ENCODE measurements at regions not wholly inside any gene's neighbourhood (a gene's known extent, or its start where the extent isn't known, plus 50 kb on each side); places are given as distances from the start of the nearest gene placed in this dataset.

DNA sequence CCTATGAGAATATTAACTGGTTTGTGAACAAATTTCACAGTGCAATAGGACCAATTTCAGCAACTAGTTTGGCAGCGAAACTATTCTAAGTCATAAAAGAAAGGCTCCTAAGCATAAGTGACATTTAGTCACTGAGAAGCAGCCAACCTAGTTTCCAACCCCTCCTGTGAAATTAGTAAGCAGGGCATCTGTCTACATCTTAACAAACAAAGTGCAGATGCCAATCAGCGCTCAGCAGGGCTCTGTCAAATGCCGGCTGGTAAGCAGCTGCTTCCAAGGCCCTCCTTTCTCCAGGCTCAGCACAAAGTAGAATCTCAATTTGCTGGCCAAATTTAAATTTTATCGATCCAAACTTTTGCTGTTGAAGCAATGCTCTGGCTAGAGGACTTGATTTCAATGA lies 124.7 kb downstream of the ICOS start:
- H3K4me3 ChIP-seq (ENCODE audit: low read length): no peak overlapping the region
- DNase-seq (ENCODE audit: low read depth): no peak
- TF ChIP-seq CTCF (conservative IDR thresholded peaks at IDR 0.05; ENCODE audit: low read length): no peak

GRCh38 chr2:204064119-204064518 lies 127.6 kb downstream of the ICOS start:
- no peak for DNase-seq (ENCODE audit: low read depth)
- no peak for TF ChIP-seq CTCF (conservative IDR thresholded peaks at IDR 0.05; ENCODE audit: low read length)
- no peak overlapping the region for H3K4me3 ChIP-seq (ENCODE audit: low read length)

DNA sequence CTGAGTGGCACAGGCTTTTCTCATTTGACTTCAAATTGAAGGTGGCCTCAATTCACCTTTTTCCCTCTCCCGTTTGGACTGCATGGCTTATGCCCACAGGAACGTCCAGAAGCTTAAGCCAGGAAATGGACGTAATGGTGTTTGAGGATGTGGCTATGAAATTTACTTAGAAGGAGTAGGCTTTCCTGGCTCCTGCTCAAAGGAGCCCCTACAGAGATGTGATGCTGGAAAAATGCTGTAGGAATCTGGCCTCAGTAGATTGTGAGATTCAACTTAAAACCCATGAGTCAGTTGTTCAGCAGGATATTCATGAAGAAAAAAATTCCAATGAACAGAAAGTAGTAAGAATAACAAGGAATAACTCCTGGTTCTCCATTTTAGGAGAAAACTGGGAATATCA lies 129.0 kb downstream of the ICOS start:
- DNase-seq (ENCODE audit: low read depth): no peak
- no peak overlapping the region for H3K4me3 ChIP-seq (ENCODE audit: low read length)
- TF ChIP-seq CTCF (conservative IDR thresholded peaks at IDR 0.05; ENCODE audit: low read length): no peak

DNA sequence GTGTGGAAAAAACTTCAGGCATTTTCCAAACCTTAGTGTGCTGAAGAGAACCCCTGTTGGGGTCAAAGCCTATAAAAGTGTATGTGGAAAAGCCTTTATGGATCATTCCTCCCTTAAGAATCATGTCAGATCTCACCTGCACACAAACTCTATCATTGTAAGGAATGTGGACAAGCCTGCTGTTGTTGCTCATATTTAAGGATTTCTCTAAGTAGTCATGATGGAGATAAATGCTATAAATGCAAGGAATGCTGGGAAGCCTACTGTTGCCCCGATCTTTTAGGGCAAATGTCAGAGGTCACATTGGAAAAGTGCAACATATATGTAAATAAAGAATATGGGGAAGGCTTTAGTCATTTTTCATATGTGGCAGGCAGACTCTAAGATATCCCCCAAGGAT lies 129.5 kb downstream of the ICOS start:
- no peak for TF ChIP-seq CTCF (conservative IDR thresholded peaks at IDR 0.05; ENCODE audit: low read length)
- H3K4me3 ChIP-seq (ENCODE audit: low read length): no peak overlapping the region
- no peak for DNase-seq (ENCODE audit: low read depth)

DNA sequence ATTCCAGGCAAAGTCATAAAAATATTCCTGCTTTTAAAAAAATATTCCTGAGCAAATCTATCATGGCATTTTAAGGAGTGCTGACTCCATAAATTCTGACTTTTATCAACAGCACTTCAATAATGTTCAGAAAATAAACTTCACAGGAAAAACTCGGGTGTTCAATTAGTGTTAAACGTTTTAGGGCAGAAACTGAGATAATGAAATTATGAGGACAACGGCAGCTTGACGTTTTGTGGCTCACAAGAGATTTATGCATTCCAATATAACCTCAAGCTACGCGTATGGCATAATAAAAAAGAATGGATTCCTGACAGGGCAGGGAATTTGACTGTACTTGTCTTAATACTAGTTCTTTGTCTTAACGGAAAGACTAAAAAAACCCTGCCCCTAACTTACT lies 133.2 kb downstream of the ICOS start:
- TF ChIP-seq CTCF (conservative IDR thresholded peaks at IDR 0.05; ENCODE audit: low read length): no peak
- H3K4me3 ChIP-seq (ENCODE audit: low read length): no peak overlapping the region
- DNase-seq (ENCODE audit: low read depth): no peak

GRCh38 chr2:204072443-204073324 lies 136.1 kb downstream of the ICOS start:
- H3K4me3 ChIP-seq (ENCODE audit: low read length): no peak overlapping the region
- DNase-seq (ENCODE audit: low read depth): peak; percentile 5

More at GRCh38 chr2:204072443-204073324, 136.1 kb downstream of the ICOS start:
- peak; percentile 48 for TF ChIP-seq CTCF (conservative IDR thresholded peaks at IDR 0.05; ENCODE audit: low read length)

All from AG10803 (cell line).